Tibial artery (tissue), 4 donors: ENCODE measurements at regions not wholly inside any gene's neighbourhood (a gene's known extent, or its start where the extent isn't known, plus 50 kb on each side); places are given as distances from the start of the nearest gene placed in this dataset.

Source experiments
- DNase-seq, 2 donors: peaks; one replicate each; pipeline ENCODE4 v3.0.0-alpha.2; 2019
- H3K27ac ChIP-seq, 2 donors: fragments of 200-600 bp; sonication (generic) in 1 of 2; 1 replicate in 1 of 2; 2 replicates in 1 of 2; pipeline ENCODE4 v1.5.1; 2018 to 2019; ENCODE audit warnings: mild to moderate bottlenecking in 1 of 2
- H3K27me3 ChIP-seq, 2 donors: fragments of 200-600 bp; sonication (generic) in 1 of 2; one replicate each; pipeline versions ENCODE4 v1.5.1 to v1.6.0; 2016 to 2019
- H3K36me3 ChIP-seq, 3 donors: fragments of 200-600 bp; sonication (generic) in 2 of 3; one replicate each; pipeline ENCODE4 v1.5.1; 2016 to 2019; ENCODE audit warnings: mild to moderate bottlenecking in 2 of 3
- H3K4me1 ChIP-seq, 4 donors: fragments of 200-600 bp; sonication (generic) in 2 of 4; 1 replicate in 3 of 4; 2 replicates in 1 of 4; pipeline ENCODE4 v1.5.1; 2016 to 2019
- H3K4me3 ChIP-seq, 2 donors: fragments of 200-600 bp; sonication (generic) in 1 of 2; 1 replicate in 1 of 2; 2 replicates in 1 of 2; pipeline ENCODE4 v1.5.1; 2018 to 2019; ENCODE audit warnings: mild to moderate bottlenecking in 2 of 2
- H3K9me3 ChIP-seq, 3 donors: fragments of 200-600 bp; sonication (generic) in 1 of 3; one replicate each; pipeline ENCODE4 v1.5.1; 2016 to 2019
- intact Hi-C: fragments of 100-400 bp; cut with DNase I; formaldehyde crosslinking; loops from one replicate; pipeline ENCODE4 v1.15.0; 2023; ENCODE audit warnings: low total_unique reads
- TF ChIP-seq, protein P1 (sequence below), 2 experiments: fragments of 200-600 bp in 1 of 2; fragments of 450-650 bp in 1 of 2; IDR thresholded peaks; one replicate each; pipeline ENCODE4 v1.5.1; 2017 to 2019; ENCODE audit warnings: antibody characterized with exemption in 2 of 2, mild to moderate bottlenecking in 1 of 2, moderate library complexity in 1 of 2

DNA sequence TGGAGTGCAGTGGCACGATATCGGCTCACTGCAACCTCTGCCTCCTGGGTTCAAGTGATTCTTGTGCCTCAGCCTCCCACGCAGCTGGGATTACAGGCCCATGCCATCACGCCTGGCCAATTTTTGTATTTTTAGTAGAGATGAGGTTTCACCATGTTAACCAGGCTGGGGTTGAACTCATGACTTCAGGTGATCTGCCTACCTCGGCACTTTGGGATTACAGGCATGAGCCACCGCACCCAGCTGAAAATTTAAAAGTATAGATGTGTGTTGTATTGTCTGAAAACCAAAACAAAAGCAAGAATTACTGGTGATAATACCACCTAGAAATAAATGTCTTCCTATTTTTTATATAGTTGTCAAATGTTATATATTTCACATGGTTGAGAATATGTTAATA, 162.0 kb upstream of the DMRT1 start:
- intact Hi-C loops: no loop called here
- no peak for DNase-seq

DNA sequence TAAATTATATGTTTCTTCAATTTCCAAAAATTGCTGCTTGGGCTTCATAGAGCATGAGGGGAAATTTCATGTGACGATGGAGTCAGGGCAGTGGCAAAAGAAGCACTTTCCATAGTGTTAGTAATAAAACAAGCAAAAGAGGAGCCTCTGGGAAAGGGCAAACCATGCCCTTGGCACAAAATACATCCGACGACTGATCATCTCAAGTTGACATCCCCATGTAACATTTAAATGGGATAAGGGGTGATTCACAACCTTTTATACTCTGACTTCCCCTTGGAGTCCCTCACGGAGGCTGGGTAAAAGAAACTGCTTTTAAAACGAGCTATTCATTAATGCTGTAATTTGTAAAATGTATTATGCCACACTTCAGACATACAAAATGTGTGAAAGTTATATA, 161.4 kb upstream of the DMRT1 start:
- no peak for DNase-seq
- no peak overlapping the region for H3K27ac ChIP-seq
- H3K4me1 ChIP-seq: peaks cover 0 to 39% (median 13%) of the 10 kb centered on the region in 4 donors
- TF ChIP-seq, protein P1, sequence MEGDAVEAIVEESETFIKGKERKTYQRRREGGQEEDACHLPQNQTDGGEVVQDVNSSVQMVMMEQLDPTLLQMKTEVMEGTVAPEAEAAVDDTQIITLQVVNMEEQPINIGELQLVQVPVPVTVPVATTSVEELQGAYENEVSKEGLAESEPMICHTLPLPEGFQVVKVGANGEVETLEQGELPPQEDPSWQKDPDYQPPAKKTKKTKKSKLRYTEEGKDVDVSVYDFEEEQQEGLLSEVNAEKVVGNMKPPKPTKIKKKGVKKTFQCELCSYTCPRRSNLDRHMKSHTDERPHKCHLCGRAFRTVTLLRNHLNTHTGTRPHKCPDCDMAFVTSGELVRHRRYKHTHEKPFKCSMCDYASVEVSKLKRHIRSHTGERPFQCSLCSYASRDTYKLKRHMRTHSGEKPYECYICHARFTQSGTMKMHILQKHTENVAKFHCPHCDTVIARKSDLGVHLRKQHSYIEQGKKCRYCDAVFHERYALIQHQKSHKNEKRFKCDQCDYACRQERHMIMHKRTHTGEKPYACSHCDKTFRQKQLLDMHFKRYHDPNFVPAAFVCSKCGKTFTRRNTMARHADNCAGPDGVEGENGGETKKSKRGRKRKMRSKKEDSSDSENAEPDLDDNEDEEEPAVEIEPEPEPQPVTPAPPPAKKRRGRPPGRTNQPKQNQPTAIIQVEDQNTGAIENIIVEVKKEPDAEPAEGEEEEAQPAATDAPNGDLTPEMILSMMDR (IDR thresholded peaks at IDR 0.05): no peak
- intact Hi-C loops: loop anchor here (10.0 kb wide), 1 partner anchor 55 kb away; no protein-coding TSS in a partner anchor
- no peak overlapping the region for H3K4me3 ChIP-seq
- H3K27me3 ChIP-seq: no peaks in the 10 kb centered on the region
- no peaks in the 10 kb centered on the region for H3K36me3 ChIP-seq
- no peaks in the 10 kb centered on the region for H3K9me3 ChIP-seq

More for the DNA sequence above, 162.0 kb upstream of the DMRT1 start:
- TF ChIP-seq, protein P1 (IDR thresholded peaks at IDR 0.05): no peak
- H3K9me3 ChIP-seq: no peaks in the 10 kb centered on the region
- no peak overlapping the region for H3K27ac ChIP-seq
- H3K36me3 ChIP-seq: no peaks in the 10 kb centered on the region
- H3K4me3 ChIP-seq: no peak overlapping the region
- H3K4me1 ChIP-seq: peaks cover 0 to 35% (median 12%) of the 10 kb centered on the region in 4 donors
- H3K27me3 ChIP-seq: no peaks in the 10 kb centered on the region

DNA sequence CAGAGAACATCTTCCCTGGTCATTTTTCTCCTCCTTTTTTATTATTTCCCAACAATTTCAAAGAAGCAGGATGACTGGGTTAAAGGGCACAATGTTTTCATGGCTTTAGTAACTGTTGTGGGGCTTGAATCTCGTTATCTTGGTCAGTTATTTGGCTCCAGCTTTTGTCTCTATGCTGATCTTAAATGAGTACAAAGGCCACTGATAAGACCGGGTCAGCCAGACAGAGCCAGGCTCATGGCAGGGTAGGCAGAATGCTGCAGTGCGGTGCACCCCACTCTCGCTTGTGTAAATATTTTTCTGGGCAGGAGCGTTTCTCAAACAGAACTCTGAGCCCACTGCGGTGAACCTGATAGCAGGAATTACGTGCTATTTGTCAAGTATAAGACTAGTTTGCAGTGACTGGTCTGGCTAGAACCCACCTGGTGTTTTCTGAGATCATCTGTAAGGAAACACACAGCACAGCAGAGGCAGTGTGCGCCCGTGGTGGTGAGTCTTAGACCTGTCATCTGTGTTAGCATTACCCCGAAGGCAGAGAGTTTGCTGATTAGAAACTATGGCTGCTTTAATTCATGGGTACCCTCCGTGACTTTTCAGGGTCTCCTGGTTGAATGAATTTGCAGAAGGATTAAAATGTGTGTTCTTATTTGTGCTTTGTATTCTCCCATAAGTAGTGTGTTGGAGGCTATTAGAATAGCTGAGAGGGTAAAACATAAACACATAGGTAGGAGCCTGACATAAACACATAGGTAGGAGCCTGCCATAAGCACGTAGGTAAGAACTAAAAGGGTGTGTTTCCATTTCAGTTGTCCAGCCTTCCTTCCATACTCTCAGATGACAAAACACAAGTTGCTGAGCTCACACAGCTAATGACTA, 158.6 kb upstream of the DMRT1 start:
- intact Hi-C loops: loop anchor here (10.0 kb wide), 1 partner anchor 58 kb away; no protein-coding TSS in a partner anchor

DNA sequence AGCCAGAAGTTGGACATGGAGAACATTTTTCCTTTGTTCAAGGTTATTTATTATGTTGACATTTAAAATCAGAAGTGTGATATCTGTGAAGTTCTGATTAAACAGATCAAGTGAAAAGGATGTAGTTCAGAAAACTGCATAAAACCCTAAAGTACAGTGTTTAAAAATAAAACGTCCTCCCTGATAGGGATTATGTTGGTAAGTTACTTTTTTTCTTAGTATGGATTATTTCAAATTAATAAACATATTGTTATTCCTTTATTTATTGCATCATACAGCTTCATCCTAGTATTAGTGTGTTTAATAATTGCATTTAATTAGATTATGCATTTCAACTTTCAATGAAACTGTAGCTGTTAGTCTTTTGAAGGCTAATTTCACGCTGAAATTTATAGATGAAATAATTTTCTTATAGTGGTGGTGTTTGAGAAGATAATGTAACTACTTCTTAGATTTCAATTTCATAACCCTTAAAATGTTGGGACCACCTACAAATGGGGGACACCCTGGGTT, 157.9 kb upstream of the DMRT1 start:
- Histone ChIP-seq H3K4me1 (peaks cover 0 to 61% (median 36%) of the 10 kb centered on the region in 4 donors), H3K27ac (peak overlapping the region; percentile 82 to 87), H3K36me3 (no peaks in the 10 kb centered on the region), H3K4me3 (peak overlapping the region in 1 of 2 donors; percentile 51), H3K9me3 (no peaks in the 10 kb centered on the region), H3K27me3 (no peaks in the 10 kb centered on the region)
- no peak for DNase-seq
- TF ChIP-seq, protein P1 (IDR thresholded peaks at IDR 0.05): no peak
- intact Hi-C loops: loop anchor here (10.0 kb wide), 1 partner anchor 59 kb away; no protein-coding TSS in a partner anchor

More for the DNA sequence above, 158.6 kb upstream of the DMRT1 start:
- TF ChIP-seq, protein P1 (IDR thresholded peaks at IDR 0.05): no peak
- no peak for DNase-seq
- Histone ChIP-seq H3K36me3 (no peaks in the 10 kb centered on the region), H3K27me3 (no peaks in the 10 kb centered on the region), H3K27ac (peak overlapping the region; percentile 82 to 87), H3K4me1 (peaks cover 0 to 60% (median 32%) of the 10 kb centered on the region in 4 donors), H3K9me3 (no peaks in the 10 kb centered on the region), H3K4me3 (no peak overlapping the region)

DNA sequence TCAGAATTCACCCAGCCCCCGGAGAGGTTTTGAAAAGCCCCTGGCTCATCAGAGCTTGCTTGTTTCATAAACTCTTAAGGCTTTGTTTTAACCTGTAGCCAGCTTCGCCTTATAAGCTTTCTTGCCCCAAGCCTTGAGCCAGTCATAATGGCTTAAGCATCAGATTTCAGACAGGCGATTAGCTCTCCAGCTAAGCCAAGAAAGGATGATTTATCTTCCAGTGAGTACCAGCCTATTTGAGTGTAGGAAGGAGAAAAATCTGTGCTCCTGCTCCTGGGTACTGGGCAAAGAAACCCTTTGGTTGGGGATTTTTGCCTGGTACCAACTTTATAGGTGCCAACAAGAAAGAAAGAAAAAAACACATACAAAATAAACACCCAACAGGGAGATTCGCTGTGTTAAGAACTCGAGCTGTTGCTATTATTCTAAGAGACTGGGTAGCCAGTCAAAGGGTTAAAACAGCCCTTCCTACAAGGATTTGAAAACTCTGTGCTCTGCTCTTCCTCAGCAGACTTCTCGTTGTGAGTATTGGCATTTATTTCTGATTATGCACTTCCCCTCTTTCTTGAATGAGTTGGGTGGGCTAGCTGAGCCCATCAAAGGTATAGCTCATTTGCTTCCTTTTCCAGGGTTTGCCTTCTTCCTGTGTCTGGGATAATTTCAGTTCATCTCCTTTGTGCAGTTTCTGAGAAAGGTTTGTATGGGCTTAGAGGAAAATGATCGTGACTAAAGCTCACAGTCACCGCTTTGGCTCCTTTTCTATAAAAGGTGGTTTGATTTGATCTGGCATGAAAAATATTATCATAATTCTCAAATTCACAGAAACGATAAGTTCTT, 157.2 kb upstream of the DMRT1 start:
- no peaks in the 10 kb centered on the region for H3K27me3 ChIP-seq
- H3K36me3 ChIP-seq: no peaks in the 10 kb centered on the region
- peak overlapping the region; percentile 82 to 87 for H3K27ac ChIP-seq
- intact Hi-C loops: loop anchor here (10.0 kb wide), 1 partner anchor 59 kb away; no protein-coding TSS in a partner anchor
- H3K9me3 ChIP-seq: no peaks in the 10 kb centered on the region
- TF ChIP-seq, protein P1 (IDR thresholded peaks at IDR 0.05): no peak
- no peak for DNase-seq
- peaks cover 0 to 68% (median 41%) of the 10 kb centered on the region in 4 donors for H3K4me1 ChIP-seq
- H3K4me3 ChIP-seq: peak overlapping the region; percentile 48 to 51
